IMR-90 (cell line): ENCODE measurements at regions not wholly inside any gene's neighbourhood (a gene's known extent, or its start where the extent isn't known, plus 50 kb on each side); places are given as distances from the start of the nearest gene placed in this dataset.

ENCODE experiments used
- ATAC-seq: fragments of 200-7000 bp; cut with Tn5 transposase; 2 replicates; pipeline ENCODE4 v1.9.1; 2020; ENCODE audit warnings: low read depth, mild to moderate bottlenecking, moderate library complexity
- BruUV-seq: library from RNA; stranded (reverse); fragments of 400-500 nt; replicated peaks from 2 replicates; lab custom pipeline; 2021; lab: Mats Ljungman, UMichigan
- CTCF ChIA-PET: fragments of 300-600 bp; formaldehyde crosslinking; extraction: SDS; loops from one replicate; lab custom pipeline; 2021; ENCODE audit warnings: antibody characterized with exemption; lab: Yijun Ruan, JAX
- POLR2A ChIA-PET: fragments of 300-600 bp; sonication (Branson Sonifier 250); formaldehyde crosslinking; loops from one replicate; lab custom pipeline; 2022; ENCODE audit warnings: antibody characterized with exemption; ENCODE audit not compliant: unreplicated experiment; lab: Charles Lee
- DNase-seq: peaks from one replicate; pipeline ENCODE4 v3.0.0; 2013
- H2AFZ ChIP-seq: replicated peaks from 2 replicates; pipeline ENCODE3; 2013; ENCODE audit warnings: low read length, mild to moderate bottlenecking; ENCODE audit not compliant: poor library complexity
- H2AK5ac ChIP-seq: 2 replicates; pipeline ENCODE4 v1.6.1; 2013; ENCODE audit warnings: low read depth, low read length, inconsistent platforms
- H2AK9ac ChIP-seq: replicated peaks from 2 replicates; pipeline ENCODE3; 2013; ENCODE audit warnings: mild to moderate bottlenecking, low read depth, low read length, moderate library complexity; ENCODE audit not compliant: poor library complexity
- H2BK120ac ChIP-seq: 2 replicates; pipeline ENCODE4 v1.6.1; 2013; ENCODE audit warnings: low read depth, low read length, inconsistent platforms
- H2BK15ac ChIP-seq: 3 replicates; pipeline ENCODE4 v1.6.1; 2013; ENCODE audit warnings: low read depth, low read length, inconsistent platforms
- H2BK20ac ChIP-seq: 2 replicates; pipeline ENCODE4 v1.6.1; 2013; ENCODE audit warnings: low read depth, mild to moderate bottlenecking, inconsistent platforms, low read length, moderate library complexity
- H2BK5ac ChIP-seq: 2 replicates; pipeline ENCODE4 v1.6.1; 2013; ENCODE audit warnings: mild to moderate bottlenecking, low read depth, low read length, inconsistent platforms; ENCODE audit not compliant: poor library complexity, severe bottlenecking
- H3K14ac ChIP-seq: replicated peaks from 2 replicates; pipeline ENCODE4 v1.6.1; 2013; ENCODE audit warnings: low read depth, low read length, inconsistent platforms
- H3K18ac ChIP-seq: 2 replicates; pipeline ENCODE4 v1.6.1; 2013; ENCODE audit warnings: low read depth, low read length, control low read depth
- H3K23ac ChIP-seq: 2 replicates; pipeline ENCODE4 v1.6.1; 2013; ENCODE audit warnings: low read depth, low read length, inconsistent platforms
- H3K27ac ChIP-seq: 2 replicates; pipeline ENCODE4 v1.5.1; 2013; ENCODE audit warnings: mild to moderate bottlenecking, control low read depth, low read length; ENCODE audit not compliant: insufficient read depth
- H3K27me3 ChIP-seq: 2 replicates; pipeline ENCODE4 v1.6.1; 2013; ENCODE audit warnings: low read length; ENCODE audit not compliant: control insufficient read depth, insufficient read depth
- H3K36me3 ChIP-seq: 2 replicates; pipeline ENCODE4 v1.6.1; 2013; ENCODE audit warnings: low read length, mixed read lengths; ENCODE audit not compliant: control insufficient read depth, insufficient read depth
- H3K4ac ChIP-seq: 2 replicates; pipeline ENCODE4 v1.6.1; 2013; ENCODE audit warnings: low read depth, low read length, inconsistent platforms
- H3K4me1 ChIP-seq: 2 replicates; pipeline ENCODE4 v1.6.1; 2013; ENCODE audit warnings: low read length, mixed read lengths; ENCODE audit not compliant: control insufficient read depth, insufficient read depth
- H3K4me2 ChIP-seq: 2 replicates; pipeline ENCODE4 v1.6.1; 2013; ENCODE audit warnings: low read depth, mild to moderate bottlenecking, control low read depth, low read length, moderate library complexity
- H3K4me3 ChIP-seq: 2 replicates; pipeline ENCODE4 v1.5.1; 2013; ENCODE audit warnings: low read depth, mild to moderate bottlenecking, control low read depth, low read length, moderate library complexity; ENCODE audit not compliant: insufficient read depth
- H3K56ac ChIP-seq: 2 replicates; pipeline ENCODE4 v1.6.1; 2013; ENCODE audit warnings: low read length, inconsistent platforms; ENCODE audit not compliant: insufficient read depth; ENCODE audit errors: extremely low read depth
- H3K79me1 ChIP-seq, 2 experiments: 2 replicates each; pipeline ENCODE4 v1.6.1; 2013; ENCODE audit warnings: low read length in 2 of 2, inconsistent platforms in 1 of 2, low read depth in 1 of 2
- H3K9ac ChIP-seq: 2 replicates; pipeline ENCODE4 v1.6.1; 2013; ENCODE audit warnings: low read depth, low read length, control low read depth
- H3K9me1 ChIP-seq: 2 replicates; pipeline ENCODE4 v1.6.1; 2013; ENCODE audit warnings: low read length, inconsistent platforms; ENCODE audit not compliant: insufficient read depth
- H3K9me3 ChIP-seq: 2 replicates; pipeline ENCODE4 v1.6.1; 2013; ENCODE audit warnings: low read length; ENCODE audit not compliant: control insufficient read depth, insufficient read depth
- H4K20me1 ChIP-seq: 2 replicates; pipeline ENCODE4 v1.6.1; 2013; ENCODE audit warnings: low read length, inconsistent platforms; ENCODE audit not compliant: insufficient read depth
- H4K5ac ChIP-seq: 2 replicates; pipeline ENCODE4 v1.6.1; 2013; ENCODE audit warnings: mild to moderate bottlenecking, low read depth, low read length, control low read depth
- H4K8ac ChIP-seq, 2 experiments: 2 replicates each; pipeline ENCODE4 v1.6.1; 2013; ENCODE audit warnings: low read depth in 2 of 2, low read length in 2 of 2, control low read depth in 1 of 2, inconsistent platforms in 1 of 2
- H4K91ac ChIP-seq: 2 replicates; pipeline ENCODE4 v1.6.1; 2013; ENCODE audit warnings: low read depth, low read length, inconsistent platforms; ENCODE audit not compliant: insufficient read depth
- CHD1 ChIP-seq: IDR thresholded peaks from 2 replicates; pipeline ENCODE4 v1.6.1; 2012; ENCODE audit warnings: low read depth, low read length, improper control_type of control experiment
- MAZ ChIP-seq: IDR thresholded peaks from 2 replicates; pipeline ENCODE4 v1.6.1; 2012; ENCODE audit warnings: low read depth, mild to moderate bottlenecking, low read length, improper control_type of control experiment, moderate library complexity, borderline replicate concordance
- WGBS, 2 experiments: methylation state at CpG; one replicate each; pipeline versions ENCODE4 v1.1.5 to v1.1.7; 2013; ENCODE audit warnings: missing lambda C conversion rate in 2 of 2; ENCODE audit not compliant: insufficient read length in 1 of 2; ENCODE audit errors: extremely low coverage in 2 of 2; 5-methylcytosine and 5-hydroxymethylcytosine counted together
- dilution Hi-C: fragments of 300-500 bp; cut with HindIII; formaldehyde crosslinking; loops from one replicate; pipeline ENCODE4 v1.14.3; 2018; ENCODE audit warnings: low sequenced_read_pairs; ENCODE audit not compliant: unreplicated experiment
- in situ Hi-C: fragments of 300-500 bp; cut with MboI; formaldehyde crosslinking; loops from 3 replicates; pipeline ENCODE4 v1.14.3; 2019; ENCODE audit warnings: low sequenced_read_pairs, inconsistent platforms, mixed read lengths
- intact Hi-C: fragments of 100-400 bp; cut with micrococcal nuclease; formaldehyde crosslinking; loops from 2 replicates; pipeline ENCODE4 v1.10.0; 2022

- H3K36me3 ChIP-seq, result no peaks in the 10 kb centered on the region
- intact Hi-C loops, result loop anchor here (10.0 kb wide), 1 partner anchor 994 kb away; no protein-coding TSS in a partner anchor
- in situ Hi-C loops, result loop anchor here (5.0 kb wide), 1 partner anchor 1241 kb away; the partner anchor contains the start of gene HOXA2
- no peaks in the 10 kb centered on the region for H3K9me3 ChIP-seq
- no peak overlapping the region for H2AK5ac ChIP-seq
- no peak overlapping the region for H3K27ac ChIP-seq
- H2BK120ac ChIP-seq, result no peak overlapping the region
- H3K79me1 ChIP-seq, result no peaks in the 10 kb centered on the region
- ATAC-seq (no peak), DNase-seq (no peak)
- peak overlapping the region; percentile 90; the same call in 1 of the 2 replicates for H3K4me2 ChIP-seq
- no peak overlapping the region for H3K14ac ChIP-seq
- H4K20me1 ChIP-seq, result no peaks in the 10 kb centered on the region
- H4K5ac ChIP-seq, result no peak overlapping the region
- no peak overlapping the region for H3K23ac ChIP-seq
- H2BK20ac ChIP-seq, result no peak overlapping the region
- no peak overlapping the region for H3K9ac ChIP-seq
- H3K4me3 ChIP-seq, result no peak overlapping the region
- H4K91ac ChIP-seq, result no peak overlapping the region
- H3K27me3 ChIP-seq, result peaks cover 7% of the 10 kb centered on the region
- H3K4me1 ChIP-seq, result no peaks in the 10 kb centered on the region
- ChIA-PET CTCF (no interaction called here), POLR2A (no interaction called here)
- H2AFZ ChIP-seq, result no peak overlapping the region
- H3K56ac ChIP-seq, result no peak overlapping the region
- peaks cover 4% of the 10 kb centered on the region; the same call in 1 of the 2 replicates for H3K9me1 ChIP-seq
- H2BK15ac ChIP-seq, result no peak overlapping the region
- H3K18ac ChIP-seq, result no peak overlapping the region
- dilution Hi-C loops, result no loop called here
- H2BK5ac ChIP-seq, result no peak overlapping the region
- no TSS peak for BruUV-seq
- H4K8ac ChIP-seq, result no peak overlapping the region
- no CpG with 5 or more reads among the region's 7 CpGs for WGBS, 2 experiments
- no peak overlapping the region for H2AK9ac ChIP-seq
- TF ChIP-seq CHD1 (no peak), MAZ (no peak)
- no peak overlapping the region for H3K4ac ChIP-seq
Measured at GRCh38 chr7:25861164-25861496, 290.9 kb upstream of the NFE2L3 start.
